Esophagus muscularis mucosa (tissue), 3 donors: ENCODE measurements at regions not wholly inside any gene's neighbourhood (a gene's known extent, or its start where the extent isn't known, plus 50 kb on each side); places are given as distances from the start of the nearest gene placed in this dataset.

Source experiments
- CTCF ChIP-seq, 3 experiments: fragments of 200-600 bp in 2 of 3; fragments of 450-650 bp in 1 of 3; sonication (generic) in 2 of 3; IDR thresholded peaks; one replicate each; pipeline ENCODE4 v1.5.1; 2017 to 2019; ENCODE audit warnings: antibody characterized with exemption in 3 of 3, mild to moderate bottlenecking in 2 of 3, moderate library complexity in 1 of 3
- POLR2A ChIP-seq: fragments of 450-650 bp; IDR thresholded peaks from one replicate; pipeline ENCODE4 v1.6.1; 2017; ENCODE audit warnings: antibody characterized with exemption, moderate library complexity, mild to moderate bottlenecking, low read depth
- POLR2AphosphoS5 ChIP-seq, 2 donors: sonication (generic); formaldehyde crosslinking; IDR thresholded peaks; one replicate each; pipeline ENCODE4 v1.6.1; 2017; ENCODE audit warnings: antibody characterized with exemption in 2 of 2

GRCh38 chr7:42588876-42589275, 323.0 kb downstream of the C7orf25 start:
- no peak for TF ChIP-seq CTCF (IDR thresholded peaks at IDR 0.05)
- no peak for TF ChIP-seq POLR2A
- TF ChIP-seq POLR2AphosphoS5 (IDR thresholded peaks at IDR 0.05), result no peak
